A549 (cell line): ENCODE measurements at regions not wholly inside any gene's neighbourhood (a gene's known extent, or its start where the extent isn't known, plus 50 kb on each side); places are given as distances from the start of the nearest gene placed in this dataset.

ENCODE experiments used
- ATAC-seq, 2 experiments: fragments of 200-7000 bp in 1 of 2; fragments of >200 bp in 1 of 2; cut with Nextera tagmentation in 1 of 2; cut with Tn5 transposase in 1 of 2; 3 replicates each; pipeline versions ENCODE4 v1.8.0 to v1.9.1; 2018 to 2020; ENCODE audit warnings: mild to moderate bottlenecking in 1 of 2, moderate library complexity in 1 of 2
- CTCF ChIA-PET: fragments of 300-600 bp; sonication (Branson Sonifier 250); formaldehyde crosslinking; extraction: SDS; loops from one replicate; lab custom pipeline; 2021; ENCODE audit warnings: antibody characterized with exemption, inconsistent platforms; lab: Yijun Ruan, JAX
- POLR2A ChIA-PET: fragments of 350-600 bp; formaldehyde crosslinking; extraction: SDS; loops from one replicate; lab custom pipeline; 2021; ENCODE audit warnings: antibody characterized with exemption, inconsistent platforms; lab: Yijun Ruan, JAX
- DNase-seq, 2 experiments: peaks; one replicate each; pipeline versions ENCODE4 v3.0.0 to v3.0.0-alpha.2; 2011 to 2016; ENCODE audit warnings: low read depth in 1 of 2, low spot score in 1 of 2
- FAIRE-seq: peaks from 2 replicates; lab custom pipeline; 2011; peaks lifted over from hg19 to GRCh38; lab: Jason Lieb, UNC
- H3K27ac ChIP-seq, 2 experiments: fragments of >200 bp; sonication (Bioruptor Twin); formaldehyde crosslinking; 3 replicates each; pipeline ENCODE4 v1.5.1; 2016 to 2017
- H3K4me1 ChIP-seq: fragments of >200 bp; sonication (Bioruptor Twin); formaldehyde crosslinking; 3 replicates; pipeline ENCODE4 v1.6.1; 2016
- H3K4me2 ChIP-seq: fragments of >200 bp; sonication (Bioruptor Twin); formaldehyde crosslinking; 3 replicates; pipeline ENCODE4 v1.6.1; 2016
- H3K4me3 ChIP-seq: fragments of >200 bp; sonication (Bioruptor Twin); formaldehyde crosslinking; 3 replicates; pipeline ENCODE4 v1.5.1; 2016
- H3K9me3 ChIP-seq: fragments of >200 bp; sonication (Bioruptor Twin); formaldehyde crosslinking; 3 replicates; pipeline ENCODE4 v1.6.1; 2016
- ATOH8 ChIP-seq: fragments of 250-450 bp; sonication (Bioruptor Pico); IDR thresholded peaks from 2 replicates; pipeline ENCODE4 v1.5.0; 2020; ENCODE audit warnings: low read depth, mild to moderate bottlenecking, moderate library complexity
- CBX2 ChIP-seq: fragments of 200-600 bp; sonication (generic); IDR thresholded peaks from 2 replicates; pipeline ENCODE4 v1.6.1; 2016; ENCODE audit warnings: low read depth, mild to moderate bottlenecking, borderline replicate concordance
- CEBPB ChIP-seq, 2 experiments: fragments of >200 bp in 1 of 2; sonication (Bioruptor Twin) in 1 of 2; formaldehyde crosslinking in 1 of 2; IDR thresholded peaks; 2 replicates each; pipeline ENCODE4 v1.6.1; 2012 to 2016
- CHD4 ChIP-seq: fragments of 200-600 bp; sonication (generic); IDR thresholded peaks from 2 replicates; pipeline ENCODE4 v1.6.1; 2016; ENCODE audit warnings: antibody characterized with exemption, mild to moderate bottlenecking, borderline replicate concordance
- ELK1 ChIP-seq: fragments of 150-350 bp; IDR thresholded peaks from 2 replicates; pipeline ENCODE4 v1.6.1; 2014; ENCODE audit warnings: low read depth, mild to moderate bottlenecking, low read length
- EP300 ChIP-seq, 2 experiments: fragments of >200 bp; sonication (Bioruptor Twin); formaldehyde crosslinking; IDR thresholded peaks; 2 replicates in 1 of 2; 3 replicates in 1 of 2; pipeline ENCODE4 v1.6.1; 2016 to 2017
- FOXS1 ChIP-seq: fragments of 250-450 bp; sonication (Bioruptor Pico); IDR thresholded peaks from 2 replicates; pipeline ENCODE4 v1.5.0; 2020; ENCODE audit warnings: mild to moderate bottlenecking, moderate library complexity
- HDAC2 ChIP-seq: fragments of 200-600 bp; sonication (generic); IDR thresholded peaks from 2 replicates; pipeline ENCODE4 v1.6.1; 2016
- HEYL ChIP-seq: fragments of 250-450 bp; sonication (Bioruptor Pico); IDR thresholded peaks from 2 replicates; pipeline ENCODE4 v1.8.0; 2021; ENCODE audit warnings: mild to moderate bottlenecking, moderate library complexity
- HOXB13 ChIP-seq: fragments of 250-450 bp; sonication (Bioruptor Pico); IDR thresholded peaks from 2 replicates; pipeline ENCODE4 v1.5.0; 2020; ENCODE audit warnings: low read depth, mild to moderate bottlenecking, moderate library complexity
- HOXB5 ChIP-seq: fragments of 250-450 bp; sonication (Bioruptor Pico); IDR thresholded peaks from 2 replicates; pipeline ENCODE4 v1.5.0; 2020; ENCODE audit warnings: mild to moderate bottlenecking, moderate library complexity
- JUNB ChIP-seq: fragments of >200 bp; sonication (Bioruptor Twin); formaldehyde crosslinking; IDR thresholded peaks from 2 replicates; pipeline ENCODE4 v1.6.1; 2016
- KDM1A ChIP-seq: fragments of 200-600 bp; sonication (generic); IDR thresholded peaks from 2 replicates; pipeline ENCODE4 v1.6.1; 2016; ENCODE audit warnings: low read depth, mild to moderate bottlenecking
- KDM5A ChIP-seq: fragments of 200-600 bp; sonication (generic); IDR thresholded peaks from 2 replicates; pipeline ENCODE4 v1.6.1; 2016; ENCODE audit warnings: antibody characterized with exemption, mild to moderate bottlenecking
- MAX ChIP-seq: IDR thresholded peaks from 2 replicates; pipeline ENCODE4 v1.6.1; 2012
- MYC ChIP-seq: IDR thresholded peaks from 2 replicates; pipeline ENCODE4 v1.6.1; 2012; ENCODE audit warnings: mild to moderate bottlenecking, inconsistent platforms, low read length, improper control_type of control experiment, borderline replicate concordance
- NFE2L2 ChIP-seq: fragments of 150-350 bp; conservative IDR thresholded peaks from 2 replicates; pipeline ENCODE4 v1.6.1; 2014; ENCODE audit warnings: low read length
- NPAS2 ChIP-seq: fragments of 250-450 bp; sonication (Bioruptor Pico); IDR thresholded peaks from 2 replicates; pipeline ENCODE4 v1.8.0; 2022; ENCODE audit warnings: mild to moderate bottlenecking, moderate library complexity, borderline replicate concordance
- PBX3 ChIP-seq: IDR thresholded peaks from 2 replicates; pipeline ENCODE4 v1.6.1; 2012
- PHF8 ChIP-seq: fragments of 200-600 bp; sonication (generic); IDR thresholded peaks from 2 replicates; pipeline ENCODE4 v1.6.1; 2016; ENCODE audit warnings: low read depth, mild to moderate bottlenecking, antibody characterized with exemption, moderate library complexity, borderline replicate concordance
- POLR2A ChIP-seq: IDR thresholded peaks from 2 replicates; pipeline ENCODE4 v1.6.1; 2012; ENCODE audit warnings: mild to moderate bottlenecking, low read length
- RARB ChIP-seq: fragments of 250-450 bp; sonication (Bioruptor Pico); IDR thresholded peaks from 2 replicates; pipeline ENCODE4 v1.8.0; 2021; ENCODE audit warnings: mild to moderate bottlenecking, moderate library complexity
- RCOR1 ChIP-seq: fragments of 150-350 bp; IDR thresholded peaks from 2 replicates; pipeline ENCODE4 v1.6.1; 2014; ENCODE audit warnings: antibody characterized with exemption, low read length, low read depth
- SMC3 ChIP-seq: fragments of >200 bp; sonication (Bioruptor Twin); formaldehyde crosslinking; IDR thresholded peaks from 3 replicates; pipeline ENCODE4 v1.6.1; 2018; ENCODE audit warnings: inconsistent platforms
- USF2 ChIP-seq: fragments of 450-650 bp; IDR thresholded peaks from 2 replicates; pipeline ENCODE4 v1.6.1; 2014; ENCODE audit warnings: antibody characterized with exemption
- ZC3H11A ChIP-seq: fragments of 450-650 bp; IDR thresholded peaks from 2 replicates; pipeline ENCODE4 v1.6.1; 2014; ENCODE audit warnings: antibody characterized with exemption, mild to moderate bottlenecking
- ZSCAN20 ChIP-seq: fragments of 250-450 bp; sonication (Bioruptor Pico); IDR thresholded peaks from 2 replicates; pipeline ENCODE4 v1.8.0; 2022; ENCODE audit warnings: mild to moderate bottlenecking, moderate library complexity
- WGBS: methylation state at CpG from one replicate; pipeline ENCODE4 v1.1.6; 2017; ENCODE audit errors: missing lambda C conversion rate; 5-methylcytosine and 5-hydroxymethylcytosine counted together

GRCh38 chr6:140850438-140850837, 1282.3 kb upstream of the GJE1 start:
- no peak overlapping the region for H3K4me2 ChIP-seq
- no peak for TF ChIP-seq HOXB5 (CRISPR knock-in tag)
- TF ChIP-seq ZC3H11A: no peak
- no peak for TF ChIP-seq KDM5A
- TF ChIP-seq HOXB13 (CRISPR knock-in tag): no peak
- TF ChIP-seq NFE2L2: no peak
- no peak for TF ChIP-seq POLR2A
- TF ChIP-seq RCOR1: no peak
- TF ChIP-seq CHD4: no peak
- no peak for TF ChIP-seq SMC3
- TF ChIP-seq, all 56 proteins: peak for 0
- POLR2A ChIA-PET: no interaction called here
- no peak overlapping the region for H3K27ac ChIP-seq
- ATAC-seq (no peak), DNase-seq (no peak), FAIRE-seq (no peak)
- WGBS: 59% methylated on average over 1 of the region's 1 CpG
- no peaks in the 10 kb centered on the region for H3K9me3 ChIP-seq
- CTCF ChIA-PET: no interaction called here
- H3K4me3 ChIP-seq: no peak overlapping the region
- H3K4me1 ChIP-seq: peaks cover 21% of the 10 kb centered on the region

GRCh38 chr6:140849456-140849855, 1283.3 kb upstream of the GJE1 start:
- Histone ChIP-seq H3K27ac (no peak overlapping the region), H3K9me3 (no peaks in the 10 kb centered on the region), H3K4me2 (no peak overlapping the region)
- FAIRE-seq: no peak
- CTCF ChIA-PET: no interaction called here
- TF ChIP-seq CBX2 (no peak), FOXS1 (CRISPR knock-in tag) (no peak), HOXB13 (CRISPR knock-in tag) (no peak), HEYL (CRISPR knock-in tag) (no peak), PBX3 (no peak), ELK1 (no peak), MAX (no peak)
- TF ChIP-seq, all 56 proteins: peak for 0
- 50% methylated on average over 1 of the region's 1 CpG for WGBS
- H3K4me1 ChIP-seq: peaks cover 21% of the 10 kb centered on the region
- POLR2A ChIA-PET: no interaction called here
- no peak overlapping the region for H3K4me3 ChIP-seq
- no peak for DNase-seq
- ATAC-seq: no peak

- DNase-seq: no peak
- WGBS: 9% methylated on average over 2 of the region's 2 CpGs
- peak overlapping the region in 1 of 2 experiments; percentile 33; a peak in 1 of 6 replicates for H3K27ac ChIP-seq
Observed at GRCh38 chr6:140847262-140847645, 1285.5 kb upstream of the GJE1 start.

GRCh38 chr6:140846503-140847261, 1286.0 kb upstream of the GJE1 start:
- no peaks in the 10 kb centered on the region for H3K9me3 ChIP-seq
- peaks cover 21% of the 10 kb centered on the region for H3K4me1 ChIP-seq
- DNase-seq (no peak), FAIRE-seq (no peak), ATAC-seq (no peak)
- ChIA-PET POLR2A (no interaction called here), CTCF (no interaction called here)
- H3K4me2 ChIP-seq: peak overlapping the region; percentile 49
- H3K4me3 ChIP-seq: no peak overlapping the region
- WGBS: 50% methylated on average over 3 of the region's 3 CpGs
- peak overlapping the region; percentile 33 to 49; a peak in 3 of 6 replicates for H3K27ac ChIP-seq
- TF ChIP-seq CBX2: no peak
- no peak for TF ChIP-seq POLR2A
- no peak for TF ChIP-seq MYC
- peak; percentile 49; the same call in 1 of the 2 replicates for TF ChIP-seq JUNB
- TF ChIP-seq CHD4: no peak
- no peak for TF ChIP-seq CEBPB (IDR thresholded peaks at IDR 0.05)
- no peak for TF ChIP-seq FOXS1 (CRISPR knock-in tag)
- TF ChIP-seq ZSCAN20 (CRISPR knock-in tag): no peak
- TF ChIP-seq HOXB13 (CRISPR knock-in tag): no peak
- no peak for TF ChIP-seq HDAC2
- TF ChIP-seq ATOH8 (CRISPR knock-in tag): no peak
- no peak for TF ChIP-seq USF2
- no peak for TF ChIP-seq NPAS2 (CRISPR knock-in tag)
- TF ChIP-seq PHF8: no peak

More at GRCh38 chr6:140847262-140847645, 1285.5 kb upstream of the GJE1 start:
- FAIRE-seq (no peak), ATAC-seq (no peak)
- Histone ChIP-seq H3K4me2 (peak overlapping the region; percentile 49), H3K4me3 (no peak overlapping the region), H3K4me1 (peaks cover 21% of the 10 kb centered on the region), H3K9me3 (no peaks in the 10 kb centered on the region)
- ChIA-PET CTCF (no interaction called here), POLR2A (no interaction called here)
- no peak for TF ChIP-seq EP300 (IDR thresholded peaks at IDR 0.05)
- no peak for TF ChIP-seq KDM1A
- no peak for TF ChIP-seq RARB (CRISPR knock-in tag)
- TF ChIP-seq, all 56 proteins: peak for 0
